IMR-90 (cell line): ENCODE measurements at regions not wholly inside any gene's neighbourhood (a gene's known extent, or its start where the extent isn't known, plus 50 kb on each side); places are given as distances from the start of the nearest gene placed in this dataset.

Experiments used
- ATAC-seq: fragments of 200-7000 bp; cut with Tn5 transposase; 2 replicates; pipeline ENCODE4 v1.9.1; 2020; ENCODE audit warnings: low read depth, mild to moderate bottlenecking, moderate library complexity
- BruUV-seq: library from RNA; stranded (reverse); fragments of 400-500 nt; replicated peaks from 2 replicates; lab custom pipeline; 2021; lab: Mats Ljungman, UMichigan
- CTCF ChIA-PET: fragments of 300-600 bp; formaldehyde crosslinking; extraction: SDS; loops from one replicate; lab custom pipeline; 2021; ENCODE audit warnings: antibody characterized with exemption; lab: Yijun Ruan, JAX
- POLR2A ChIA-PET: fragments of 300-600 bp; sonication (Branson Sonifier 250); formaldehyde crosslinking; loops from one replicate; lab custom pipeline; 2022; ENCODE audit warnings: antibody characterized with exemption; ENCODE audit not compliant: unreplicated experiment; lab: Charles Lee
- DNase-seq: peaks from one replicate; pipeline ENCODE4 v3.0.0; 2013
- H2AFZ ChIP-seq: replicated peaks from 2 replicates; pipeline ENCODE3; 2013; ENCODE audit warnings: low read length, mild to moderate bottlenecking; ENCODE audit not compliant: poor library complexity
- H2AK5ac ChIP-seq: 2 replicates; pipeline ENCODE4 v1.6.1; 2013; ENCODE audit warnings: low read depth, low read length, inconsistent platforms
- H2AK9ac ChIP-seq: replicated peaks from 2 replicates; pipeline ENCODE3; 2013; ENCODE audit warnings: mild to moderate bottlenecking, low read depth, low read length, moderate library complexity; ENCODE audit not compliant: poor library complexity
- H2BK120ac ChIP-seq: 2 replicates; pipeline ENCODE4 v1.6.1; 2013; ENCODE audit warnings: low read depth, low read length, inconsistent platforms
- H2BK15ac ChIP-seq: 3 replicates; pipeline ENCODE4 v1.6.1; 2013; ENCODE audit warnings: low read depth, low read length, inconsistent platforms
- H2BK20ac ChIP-seq: 2 replicates; pipeline ENCODE4 v1.6.1; 2013; ENCODE audit warnings: low read depth, mild to moderate bottlenecking, inconsistent platforms, low read length, moderate library complexity
- H2BK5ac ChIP-seq: 2 replicates; pipeline ENCODE4 v1.6.1; 2013; ENCODE audit warnings: mild to moderate bottlenecking, low read depth, low read length, inconsistent platforms; ENCODE audit not compliant: poor library complexity, severe bottlenecking
- H3K14ac ChIP-seq: replicated peaks from 2 replicates; pipeline ENCODE4 v1.6.1; 2013; ENCODE audit warnings: low read depth, low read length, inconsistent platforms
- H3K18ac ChIP-seq: 2 replicates; pipeline ENCODE4 v1.6.1; 2013; ENCODE audit warnings: low read depth, low read length, control low read depth
- H3K23ac ChIP-seq: 2 replicates; pipeline ENCODE4 v1.6.1; 2013; ENCODE audit warnings: low read depth, low read length, inconsistent platforms
- H3K27ac ChIP-seq: 2 replicates; pipeline ENCODE4 v1.5.1; 2013; ENCODE audit warnings: mild to moderate bottlenecking, control low read depth, low read length; ENCODE audit not compliant: insufficient read depth
- H3K27me3 ChIP-seq: 2 replicates; pipeline ENCODE4 v1.6.1; 2013; ENCODE audit warnings: low read length; ENCODE audit not compliant: control insufficient read depth, insufficient read depth
- H3K36me3 ChIP-seq: 2 replicates; pipeline ENCODE4 v1.6.1; 2013; ENCODE audit warnings: low read length, mixed read lengths; ENCODE audit not compliant: control insufficient read depth, insufficient read depth
- H3K4ac ChIP-seq: 2 replicates; pipeline ENCODE4 v1.6.1; 2013; ENCODE audit warnings: low read depth, low read length, inconsistent platforms
- H3K4me1 ChIP-seq: 2 replicates; pipeline ENCODE4 v1.6.1; 2013; ENCODE audit warnings: low read length, mixed read lengths; ENCODE audit not compliant: control insufficient read depth, insufficient read depth
- H3K4me2 ChIP-seq: 2 replicates; pipeline ENCODE4 v1.6.1; 2013; ENCODE audit warnings: low read depth, mild to moderate bottlenecking, control low read depth, low read length, moderate library complexity
- H3K4me3 ChIP-seq: 2 replicates; pipeline ENCODE4 v1.5.1; 2013; ENCODE audit warnings: low read depth, mild to moderate bottlenecking, control low read depth, low read length, moderate library complexity; ENCODE audit not compliant: insufficient read depth
- H3K56ac ChIP-seq: 2 replicates; pipeline ENCODE4 v1.6.1; 2013; ENCODE audit warnings: low read length, inconsistent platforms; ENCODE audit not compliant: insufficient read depth; ENCODE audit errors: extremely low read depth
- H3K79me1 ChIP-seq, 2 experiments: 2 replicates each; pipeline ENCODE4 v1.6.1; 2013; ENCODE audit warnings: low read length in 2 of 2, inconsistent platforms in 1 of 2, low read depth in 1 of 2
- H3K9ac ChIP-seq: 2 replicates; pipeline ENCODE4 v1.6.1; 2013; ENCODE audit warnings: low read depth, low read length, control low read depth
- H3K9me1 ChIP-seq: 2 replicates; pipeline ENCODE4 v1.6.1; 2013; ENCODE audit warnings: low read length, inconsistent platforms; ENCODE audit not compliant: insufficient read depth
- H3K9me3 ChIP-seq: 2 replicates; pipeline ENCODE4 v1.6.1; 2013; ENCODE audit warnings: low read length; ENCODE audit not compliant: control insufficient read depth, insufficient read depth
- H4K20me1 ChIP-seq: 2 replicates; pipeline ENCODE4 v1.6.1; 2013; ENCODE audit warnings: low read length, inconsistent platforms; ENCODE audit not compliant: insufficient read depth
- H4K5ac ChIP-seq: 2 replicates; pipeline ENCODE4 v1.6.1; 2013; ENCODE audit warnings: mild to moderate bottlenecking, low read depth, low read length, control low read depth
- H4K8ac ChIP-seq, 2 experiments: 2 replicates each; pipeline ENCODE4 v1.6.1; 2013; ENCODE audit warnings: low read depth in 2 of 2, low read length in 2 of 2, control low read depth in 1 of 2, inconsistent platforms in 1 of 2
- H4K91ac ChIP-seq: 2 replicates; pipeline ENCODE4 v1.6.1; 2013; ENCODE audit warnings: low read depth, low read length, inconsistent platforms; ENCODE audit not compliant: insufficient read depth
- BHLHE40 ChIP-seq: fragments of 150-350 bp; IDR thresholded peaks from 2 replicates; pipeline ENCODE4 v1.6.1; 2016; ENCODE audit warnings: mild to moderate bottlenecking, low read depth, low read length
- CEBPB ChIP-seq: IDR thresholded peaks from 2 replicates; pipeline ENCODE4 v1.6.1; 2012; ENCODE audit warnings: low read depth, low read length, improper control_type of control experiment
- FOS ChIP-seq: fragments of 150-350 bp; IDR thresholded peaks from 2 replicates; pipeline ENCODE4 v1.6.1; 2016; ENCODE audit warnings: low read depth, low read length
- MXI1 ChIP-seq: IDR thresholded peaks from 2 replicates; pipeline ENCODE4 v1.6.1; 2012; ENCODE audit warnings: low read depth, mild to moderate bottlenecking, low read length, moderate library complexity, borderline replicate concordance
- NFE2L2 ChIP-seq: fragments of 150-350 bp; IDR thresholded peaks from 2 replicates; pipeline ENCODE4 v1.6.1; 2016; ENCODE audit warnings: low read depth, mild to moderate bottlenecking, low read length
- POLR2A ChIP-seq: IDR thresholded peaks from 2 replicates; pipeline ENCODE4 v1.6.1; 2012; ENCODE audit warnings: mild to moderate bottlenecking, low read depth, low read length
- RCOR1 ChIP-seq: IDR thresholded peaks from 2 replicates; pipeline ENCODE4 v1.6.1; 2012; ENCODE audit warnings: mild to moderate bottlenecking, low read length, improper control_type of control experiment; ENCODE audit not compliant: insufficient replicate concordance
- RFX5 ChIP-seq: IDR thresholded peaks from 2 replicates; pipeline ENCODE4 v1.8.0; 2012; ENCODE audit warnings: low read depth, mild to moderate bottlenecking, low read length, moderate library complexity
- SMC3 ChIP-seq: fragments of 150-350 bp; IDR thresholded peaks from 2 replicates; pipeline ENCODE4 v1.6.1; 2016; ENCODE audit warnings: low read depth, mild to moderate bottlenecking, antibody characterized with exemption, low read length, moderate library complexity
- USF2 ChIP-seq: fragments of 150-350 bp; IDR thresholded peaks from 2 replicates; pipeline ENCODE4 v1.6.1; 2017; ENCODE audit warnings: mild to moderate bottlenecking, antibody characterized with exemption, low read length, low read depth
- WGBS, 2 experiments: methylation state at CpG; one replicate each; pipeline versions ENCODE4 v1.1.5 to v1.1.7; 2013; ENCODE audit warnings: missing lambda C conversion rate in 2 of 2; ENCODE audit not compliant: insufficient read length in 1 of 2; ENCODE audit errors: extremely low coverage in 2 of 2; 5-methylcytosine and 5-hydroxymethylcytosine counted together
- dilution Hi-C: fragments of 300-500 bp; cut with HindIII; formaldehyde crosslinking; loops from one replicate; pipeline ENCODE4 v1.14.3; 2018; ENCODE audit warnings: low sequenced_read_pairs; ENCODE audit not compliant: unreplicated experiment
- in situ Hi-C: fragments of 300-500 bp; cut with MboI; formaldehyde crosslinking; loops from 3 replicates; pipeline ENCODE4 v1.14.3; 2019; ENCODE audit warnings: low sequenced_read_pairs, inconsistent platforms, mixed read lengths
- intact Hi-C: fragments of 100-400 bp; cut with micrococcal nuclease; formaldehyde crosslinking; loops from 2 replicates; pipeline ENCODE4 v1.10.0; 2022
- TF ChIP-seq, protein P1 (sequence below): fragments of 150-350 bp; IDR thresholded peaks from 2 replicates; pipeline ENCODE4 v1.6.1; 2016; ENCODE audit warnings: low read depth, mild to moderate bottlenecking, low read length, moderate library complexity, borderline replicate concordance

DNA sequence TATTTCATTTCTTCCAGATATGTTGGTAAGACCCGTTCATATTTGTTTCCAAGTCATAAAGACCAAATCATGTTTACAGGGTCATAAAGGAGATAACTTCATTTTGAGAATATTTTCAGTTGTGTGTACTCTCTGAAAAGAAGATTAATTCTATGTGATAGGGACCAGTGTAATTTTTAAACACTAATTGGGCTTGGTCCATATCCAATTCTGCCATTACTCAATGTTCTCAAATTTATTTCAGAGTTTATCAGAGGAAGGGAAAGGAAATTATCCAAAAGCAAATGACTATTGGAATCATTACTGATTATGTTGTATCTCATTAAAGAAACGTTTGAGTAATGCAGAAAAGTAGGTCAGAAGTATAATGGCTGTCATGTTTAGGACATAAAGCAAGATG is 126.8 kb upstream of the DCN start:
- no peak for TF ChIP-seq RFX5
- no peak for TF ChIP-seq NFE2L2
- no peak for TF ChIP-seq POLR2A
- no peak for TF ChIP-seq RCOR1
- no peak for TF ChIP-seq FOS
- TF ChIP-seq, protein P1, sequence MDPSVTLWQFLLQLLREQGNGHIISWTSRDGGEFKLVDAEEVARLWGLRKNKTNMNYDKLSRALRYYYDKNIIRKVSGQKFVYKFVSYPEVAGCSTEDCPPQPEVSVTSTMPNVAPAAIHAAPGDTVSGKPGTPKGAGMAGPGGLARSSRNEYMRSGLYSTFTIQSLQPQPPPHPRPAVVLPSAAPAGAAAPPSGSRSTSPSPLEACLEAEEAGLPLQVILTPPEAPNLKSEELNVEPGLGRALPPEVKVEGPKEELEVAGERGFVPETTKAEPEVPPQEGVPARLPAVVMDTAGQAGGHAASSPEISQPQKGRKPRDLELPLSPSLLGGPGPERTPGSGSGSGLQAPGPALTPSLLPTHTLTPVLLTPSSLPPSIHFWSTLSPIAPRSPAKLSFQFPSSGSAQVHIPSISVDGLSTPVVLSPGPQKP, result no peak
- TF ChIP-seq USF2, result no peak
- no peak for TF ChIP-seq MXI1
- TF ChIP-seq SMC3, result no peak
- no peak for TF ChIP-seq CEBPB
- no peak for TF ChIP-seq BHLHE40
- Histone ChIP-seq H2AK5ac (no peak overlapping the region), H2AFZ (no peak overlapping the region), H3K4ac (no peak overlapping the region), H4K20me1 (no peaks in the 10 kb centered on the region), H3K4me3 (no peak overlapping the region), H3K4me1 (no peaks in the 10 kb centered on the region), H4K91ac (no peak overlapping the region), H3K9ac (no peak overlapping the region), H3K18ac (no peak overlapping the region), H3K36me3 (no peaks in the 10 kb centered on the region), H3K23ac (no peak overlapping the region), H3K27ac (no peak overlapping the region), H3K79me1 (no peaks in the 10 kb centered on the region), H3K14ac (no peak overlapping the region), H2BK5ac (no peak overlapping the region), H2AK9ac (no peak overlapping the region), H4K8ac (no peak overlapping the region), H3K27me3 (no peaks in the 10 kb centered on the region), H3K4me2 (no peak overlapping the region), H3K9me1 (no peaks in the 10 kb centered on the region), H2BK20ac (no peak overlapping the region), H2BK120ac (no peak overlapping the region), H4K5ac (no peak overlapping the region), H3K9me3 (no peaks in the 10 kb centered on the region), H3K56ac (no peak overlapping the region), H2BK15ac (no peak overlapping the region)
- in situ Hi-C loops, result no loop called here
- ATAC-seq (no peak), DNase-seq (no peak)
- CTCF ChIA-PET, result no interaction called here
- no TSS peak for BruUV-seq
- dilution Hi-C loops, result no loop called here
- no CpG with 5 or more reads among the region's 2 CpGs for WGBS, 2 experiments
- intact Hi-C loops, result no loop called here
- POLR2A ChIA-PET, result no interaction called here
